Psoas muscle (tissue), 7 donors: ENCODE measurements at regions not wholly inside any gene's neighbourhood (a gene's known extent, or its start where the extent isn't known, plus 50 kb on each side); places are given as distances from the start of the nearest gene placed in this dataset.
"Not testable (repeated sequence)": the region's sequence is repeated elsewhere in the genome, so short reads cannot be mapped to it uniquely, and the experiment has no call there.

Experiments used
- ATAC-seq, 4 donors: fragments of 200-7000 bp; cut with Tn5 transposase; one replicate each; pipeline ENCODE4 v1.9.1; 2020; ENCODE audit warnings: moderate library complexity in 3 of 4, mild to moderate bottlenecking in 2 of 4
- DNase-seq, 2 donors: peaks; one replicate each; pipeline ENCODE4 v3.0.0-alpha.2; 2020
- H3K27ac ChIP-seq: fragments of 200-600 bp; one replicate; pipeline ENCODE4 v1.8.0; 2022
- H3K27me3 ChIP-seq, 3 donors: fragments of 200-600 bp in 1 of 3; one replicate each; pipeline versions ENCODE4 v1.6.1 to v1.8.0; 2013 to 2022; ENCODE audit warnings: low read length in 2 of 3, mild to moderate bottlenecking in 2 of 3, moderate library complexity in 1 of 3; ENCODE audit not compliant: insufficient read depth in 3 of 3
- H3K36me3 ChIP-seq, 2 donors: fragments of 200-600 bp in 1 of 2; one replicate each; pipeline versions ENCODE4 v1.6.1 to v1.8.0; 2013 to 2022; ENCODE audit warnings: low read depth in 1 of 2, mild to moderate bottlenecking in 1 of 2, moderate library complexity in 1 of 2; ENCODE audit not compliant: insufficient read depth in 1 of 2
- H3K4me1 ChIP-seq: fragments of 200-600 bp; one replicate; pipeline ENCODE4 v1.8.0; 2022
- H3K4me3 ChIP-seq: fragments of 200-600 bp; one replicate; pipeline ENCODE4 v1.8.0; 2022; ENCODE audit warnings: mild to moderate bottlenecking
- H3K9me3 ChIP-seq: fragments of 200-600 bp; one replicate; pipeline ENCODE4 v1.8.0; 2022
- CTCF ChIP-seq: fragments of 200-600 bp; IDR thresholded peaks from one replicate; pipeline ENCODE4 v1.8.0; 2022; ENCODE audit warnings: antibody characterized with exemption
- WGBS, 3 donors: extraction: QIAGEN DNeasy Blood & Tissue Kit; methylation state at CpG; one replicate each; pipeline versions ENCODE4 v1.1.6 to v1.1.7; 2013; 5-methylcytosine and 5-hydroxymethylcytosine counted together
- intact Hi-C, 2 donors: fragments of 100-400 bp; cut with DNase I; formaldehyde crosslinking; loops; one replicate each; pipeline versions ENCODE4 v1.11.0 to v1.14.2; 2022
- donor health status: healthy with polysubstance abuse.
- donor health status: DM: no; HTN: no; CAD: no; lungs with moderate emphysema.
- donor health status: Bipolar disorder and iron deficiency.
- donor health status: healthy.
- donor health status: DM: yes; HTN: yes; CAD: no.
- donor health status: DM: no; HTN: no; CAD: no.
- donor health status: DM: yes; HTN: yes; CAD: no.

GRCh38 chr20:53676519-53676822, 82.8 kb upstream of the ZNF217 start:
- Histone ChIP-seq H3K36me3 (no peaks in the 10 kb centered on the region), H3K9me3 (no peaks in the 10 kb centered on the region), H3K4me3 (no peak overlapping the region), H3K27ac (no peak overlapping the region), H3K27me3 (no peaks in the 10 kb centered on the region), H3K4me1 (no peaks in the 10 kb centered on the region)
- WGBS, 3 donors, result 43 to 62% (median 45%) methylated on average over 2 of the region's 2 CpGs
- no peak for TF ChIP-seq CTCF
- ATAC-seq (no peak), DNase-seq (no peak)
- intact Hi-C loops, result no loop called here

GRCh38 chr20:53672484-53673129, 79.0 kb upstream of the ZNF217 start:
- Histone ChIP-seq H3K27ac (no peak overlapping the region), H3K9me3 (no peaks in the 10 kb centered on the region), H3K27me3 (no peaks in the 10 kb centered on the region), H3K4me3 (no peak overlapping the region), H3K4me1 (no peaks in the 10 kb centered on the region), H3K36me3 (no peaks in the 10 kb centered on the region)
- DNase-seq, result no peak
- WGBS, 3 donors, result 51 to 59% (median 53%) methylated on average over 7 to 10 of the region's 10 CpGs
- ATAC-seq, result no peak
- intact Hi-C loops, result no loop called here
- TF ChIP-seq CTCF, result no peak

GRCh38 chr20:53671370-53671769, 77.7 kb upstream of the ZNF217 start:
- DNase-seq (no peak), ATAC-seq (no peak)
- no peaks in the 10 kb centered on the region for H3K4me1 ChIP-seq
- H3K4me3 ChIP-seq, result no peak overlapping the region
- H3K27me3 ChIP-seq, result no peaks in the 10 kb centered on the region
- no peaks in the 10 kb centered on the region for H3K9me3 ChIP-seq
- no peak overlapping the region for H3K27ac ChIP-seq
- WGBS, 3 donors, result 90 to 98% (median 92%) methylated on average over 2 of the region's 2 CpGs
- intact Hi-C loops, result no loop called here
- no peaks in the 10 kb centered on the region for H3K36me3 ChIP-seq
- TF ChIP-seq CTCF, result no peak

- intact Hi-C loops, H3K9me3 ChIP-seq, H3K27ac ChIP-seq, H3K36me3 ChIP-seq, H3K4me3 ChIP-seq, H3K4me1 ChIP-seq, H3K27me3 ChIP-seq, ATAC-seq, DNase-seq: not testable (repeated sequence)
- 84 to 88% (median 87%) methylated on average over 16 of the region's 16 CpGs for WGBS, 3 donors
These were observed 76.1 kb upstream of the ZNF217 start for GRCh38 chr20:53669517-53670313.

- WGBS, 3 donors, result 86 to 91% (median 89%) methylated on average over 9 of the region's 9 CpGs
- no peak for TF ChIP-seq CTCF
- intact Hi-C loops, result no loop called here
- no peaks in the 10 kb centered on the region for H3K9me3 ChIP-seq
- H3K36me3 ChIP-seq, result no peaks in the 10 kb centered on the region
- ATAC-seq (no peak), DNase-seq (no peak)
- no peak overlapping the region for H3K27ac ChIP-seq
- no peaks in the 10 kb centered on the region for H3K4me1 ChIP-seq
- no peaks in the 10 kb centered on the region for H3K27me3 ChIP-seq
- H3K4me3 ChIP-seq, result no peak overlapping the region
These were observed 75.4 kb upstream of the ZNF217 start for GRCh38 chr20:53668992-53669391.
